Natural killer cell (primary cell): ENCODE measurements at regions not wholly inside any gene's neighbourhood (a gene's known extent, or its start where the extent isn't known, plus 50 kb on each side); places are given as distances from the start of the nearest gene placed in this dataset.

Experiments
- ATAC-seq, 3 donors: fragments of 150-1000 bp in 2 of 3; fragments of 200-7000 bp in 1 of 3; cut with Tn5 transposase; 1 replicate in 1 of 3; 2 replicates in 2 of 3; pipeline ENCODE4 v1.10.0; 2021; ENCODE audit warnings: mild to moderate bottlenecking in 2 of 3, moderate library complexity in 2 of 3
- DNase-seq, 2 donors: peaks; one replicate each; pipeline versions ENCODE4 v3.0.0 to v3.0.0-alpha.2; 2013 to 2021; ENCODE audit warnings: mixed read lengths in 1 of 2
- H3K27ac ChIP-seq: one replicate; pipeline ENCODE4 v1.5.1; 2013; ENCODE audit warnings: mild to moderate bottlenecking, low read length
- H3K27me3 ChIP-seq: one replicate; pipeline ENCODE4 v1.6.1; 2013; ENCODE audit warnings: low read length; ENCODE audit not compliant: control insufficient read depth, insufficient read depth
- H3K36me3 ChIP-seq: one replicate; pipeline ENCODE4 v1.6.1; 2013; ENCODE audit warnings: low read length; ENCODE audit not compliant: control insufficient read depth, insufficient read depth
- H3K4me1 ChIP-seq: one replicate; pipeline ENCODE4 v1.6.1; 2013; ENCODE audit warnings: low read length; ENCODE audit not compliant: control insufficient read depth, insufficient read depth
- H3K4me3 ChIP-seq: one replicate; pipeline ENCODE4 v1.5.1; 2013; ENCODE audit warnings: low read length
- H3K9me3 ChIP-seq: one replicate; pipeline ENCODE4 v1.6.1; 2013; ENCODE audit warnings: low read length; ENCODE audit not compliant: control insufficient read depth, insufficient read depth
- H3K27ac Mint-ChIP-seq, 2 donors: one replicate each; pipeline ENCODE4 v1.8.0; 2022; ENCODE audit warnings: mild to moderate bottlenecking in 2 of 2, mixed read lengths in 2 of 2, moderate library complexity in 1 of 2
- H3K27me3 Mint-ChIP-seq, 2 donors: one replicate each; pipeline ENCODE4 v1.8.0; 2022; ENCODE audit warnings: low read depth in 2 of 2, mixed read lengths in 2 of 2
- H3K36me3 Mint-ChIP-seq: one replicate; pipeline ENCODE4 v1.8.0; 2022; ENCODE audit warnings: mixed read lengths
- H3K4me1 Mint-ChIP-seq, 2 donors: one replicate each; pipeline ENCODE4 v1.8.0; 2022; ENCODE audit warnings: mixed read lengths in 2 of 2
- H3K4me3 Mint-ChIP-seq: one replicate; pipeline ENCODE4 v1.8.0; 2022; ENCODE audit warnings: mild to moderate bottlenecking, moderate library complexity, mixed read lengths
- H3K9me3 Mint-ChIP-seq, 2 donors: one replicate each; pipeline ENCODE4 v1.8.0; 2022; ENCODE audit warnings: mixed read lengths in 2 of 2
- CTCF ChIP-seq: fragments of 200-600 bp; IDR thresholded peaks from one replicate; pipeline ENCODE4 v1.8.0; 2022; ENCODE audit warnings: antibody characterized with exemption
- WGBS: methylation state at CpG from one replicate; pipeline ENCODE4 v1.1.7; 2013; ENCODE audit warnings: missing lambda C conversion rate; ENCODE audit not compliant: insufficient coverage; 5-methylcytosine and 5-hydroxymethylcytosine counted together
- intact Hi-C: fragments of 100-400 bp; cut with micrococcal nuclease; formaldehyde crosslinking; loops from one replicate; pipeline ENCODE4 v1.14.2; 2022

DNA sequence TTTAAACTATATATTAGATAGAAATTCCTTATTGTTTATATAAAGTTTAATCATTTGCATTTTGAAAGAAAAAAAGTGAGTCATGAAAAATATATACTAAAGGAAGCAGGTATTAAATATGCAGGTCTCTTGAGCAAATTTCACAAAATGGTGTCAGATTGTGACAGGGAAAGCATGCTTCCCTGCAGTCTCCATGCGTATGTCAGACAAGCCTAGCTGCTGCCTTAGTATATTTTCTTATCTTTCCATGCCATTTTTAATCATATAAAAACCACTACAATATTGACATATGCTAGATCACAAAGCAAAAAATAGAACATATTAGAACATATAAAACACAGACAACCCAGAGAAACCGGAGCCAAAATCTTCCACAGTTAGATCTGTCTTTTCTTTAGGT, 1137.7 kb upstream of the DDX18 start:
- no peaks in the 10 kb centered on the region for H3K36me3 ChIP-seq
- no peak for TF ChIP-seq CTCF
- WGBS: 80% methylated on average over 2 of the region's 2 CpGs
- H3K4me1 Mint-ChIP-seq: no peaks in the 10 kb centered on the region
- no peaks in the 10 kb centered on the region for H3K4me1 ChIP-seq
- H3K36me3 Mint-ChIP-seq: no peaks in the 10 kb centered on the region
- H3K4me3 ChIP-seq: no peak overlapping the region
- intact Hi-C loops: no loop called here
- no peaks in the 10 kb centered on the region for H3K27me3 Mint-ChIP-seq
- no peak overlapping the region for H3K27ac Mint-ChIP-seq
- H3K9me3 ChIP-seq: no peaks in the 10 kb centered on the region
- peaks cover 20 to 21% of the 10 kb centered on the region in 2 donors for H3K9me3 Mint-ChIP-seq
- H3K27me3 ChIP-seq: no peaks in the 10 kb centered on the region
- H3K27ac ChIP-seq: no peak overlapping the region
- no peak overlapping the region for H3K4me3 Mint-ChIP-seq
- DNase-seq: no peak
- no peak for ATAC-seq

DNA sequence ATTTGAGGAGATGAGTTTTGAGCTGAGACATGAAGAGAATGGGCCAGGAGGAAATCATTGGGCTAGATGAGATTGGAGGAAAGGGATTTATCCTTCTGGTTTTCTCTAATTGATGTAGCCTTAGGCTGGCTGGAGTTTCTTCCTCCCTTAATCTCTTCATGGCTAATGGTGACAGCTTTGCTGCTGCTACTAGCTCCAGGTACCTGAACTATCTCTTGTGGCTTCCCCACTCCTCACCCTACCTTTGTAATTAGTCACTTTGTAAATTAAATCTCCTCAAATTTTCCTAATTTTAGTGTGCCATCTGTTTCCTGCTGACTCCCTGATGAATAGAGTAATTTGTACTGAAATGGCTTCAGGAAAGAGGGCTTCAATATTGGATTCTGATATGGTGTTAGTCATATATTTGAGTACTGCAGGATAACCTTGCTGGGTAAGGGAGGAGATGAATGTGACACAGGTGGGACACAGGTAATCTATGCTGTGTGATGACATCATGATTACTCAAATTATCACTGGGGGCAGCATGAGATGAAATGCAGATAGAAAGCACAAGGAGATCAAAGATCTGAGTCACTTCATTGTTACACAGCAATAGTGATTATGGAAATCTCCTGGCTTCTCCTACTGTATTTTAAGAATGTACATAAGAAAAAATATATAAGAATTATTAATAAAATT, 1134.1 kb upstream of the DDX18 start:
- no peaks in the 10 kb centered on the region for H3K4me1 ChIP-seq
- DNase-seq (no peak), ATAC-seq (no peak)
- no peaks in the 10 kb centered on the region for H3K27me3 ChIP-seq
- no peaks in the 10 kb centered on the region for H3K9me3 ChIP-seq
- no peaks in the 10 kb centered on the region for H3K27me3 Mint-ChIP-seq
- H3K27ac Mint-ChIP-seq: no peak overlapping the region
- H3K36me3 ChIP-seq: no peaks in the 10 kb centered on the region
- H3K36me3 Mint-ChIP-seq: no peaks in the 10 kb centered on the region
- H3K4me3 Mint-ChIP-seq: no peak overlapping the region
- no peak overlapping the region for H3K27ac ChIP-seq
- TF ChIP-seq CTCF: no peak
- intact Hi-C loops: no loop called here
- H3K9me3 Mint-ChIP-seq: peaks cover 19 to 26% of the 10 kb centered on the region in 2 donors
- no peaks in the 10 kb centered on the region for H3K4me1 Mint-ChIP-seq
- H3K4me3 ChIP-seq: no peak overlapping the region

DNA sequence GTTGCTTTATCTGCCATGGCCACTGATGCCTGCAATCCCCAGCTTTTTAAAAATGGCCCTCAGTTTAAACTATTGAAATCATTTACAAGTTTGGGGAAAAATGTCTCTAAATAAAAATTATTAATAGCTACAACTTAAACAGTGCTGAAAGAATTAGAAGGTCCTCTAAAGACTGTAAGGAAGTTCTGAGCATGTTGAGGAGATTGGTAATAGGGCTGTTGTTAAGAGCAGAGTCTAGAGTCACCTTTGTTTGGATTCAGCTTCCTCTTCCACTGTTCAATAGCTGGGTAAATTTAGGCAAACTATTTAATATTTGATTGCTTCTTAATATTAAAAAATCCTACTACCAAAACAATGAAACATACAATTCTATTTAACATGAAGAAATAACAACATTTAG, 1127.1 kb upstream of the DDX18 start:
- no peak for DNase-seq
- H3K9me3 Mint-ChIP-seq: peaks cover 10 to 12% of the 10 kb centered on the region in 2 donors

More for the DNA sequence above, 1127.1 kb upstream of the DDX18 start:
- Histone ChIP-seq H3K36me3 (no peaks in the 10 kb centered on the region), H3K9me3 (peaks cover 4% of the 10 kb centered on the region), H3K4me3 (no peak overlapping the region), H3K27ac (no peak overlapping the region), H3K4me1 (no peaks in the 10 kb centered on the region), H3K27me3 (no peaks in the 10 kb centered on the region)
- Mint-ChIP-seq H3K4me3 (no peak overlapping the region), H3K4me1 (no peaks in the 10 kb centered on the region), H3K27ac (no peak overlapping the region), H3K27me3 (no peaks in the 10 kb centered on the region), H3K36me3 (no peaks in the 10 kb centered on the region)
- no peak for ATAC-seq
- intact Hi-C loops: no loop called here
- TF ChIP-seq CTCF: no peak
